Muscle layer of colon (tissue), 2 donors: ENCODE measurements at regions not wholly inside any gene's neighbourhood (a gene's known extent, or its start where the extent isn't known, plus 50 kb on each side); places are given as distances from the start of the nearest gene placed in this dataset.

Experiments used
- H3K27ac ChIP-seq: one replicate; pipeline ENCODE4 v1.7.0; 2013; ENCODE audit warnings: low read depth, mild to moderate bottlenecking, low read length, moderate library complexity
- H3K27me3 ChIP-seq, 2 donors: one replicate each; pipeline ENCODE4 v1.7.0; 2013; ENCODE audit warnings: low read length in 2 of 2, mild to moderate bottlenecking in 2 of 2; ENCODE audit not compliant: insufficient read depth in 2 of 2, control insufficient read depth in 1 of 2
- H3K36me3 ChIP-seq: one replicate; pipeline ENCODE4 v1.7.0; 2013; ENCODE audit warnings: mild to moderate bottlenecking, low read length; ENCODE audit not compliant: insufficient read depth
- H3K4me1 ChIP-seq: one replicate; pipeline ENCODE4 v1.7.0; 2013; ENCODE audit warnings: mild to moderate bottlenecking, low read length; ENCODE audit not compliant: insufficient read depth
- H3K4me3 ChIP-seq, 2 donors: one replicate each; pipeline ENCODE4 v1.7.0; 2013; ENCODE audit warnings: low read length in 2 of 2, low read depth in 1 of 2, mild to moderate bottlenecking in 1 of 2, moderate library complexity in 1 of 2
- H3K9ac ChIP-seq: one replicate; pipeline ENCODE4 v1.7.0; 2013; ENCODE audit warnings: low read length
- H3K9me3 ChIP-seq: one replicate; pipeline ENCODE4 v1.7.0; 2013; ENCODE audit warnings: mild to moderate bottlenecking, low read length
- donor health status: abdominal sarcoma.
- donor health status: Adenocarcinoma of cecum.

DNA sequence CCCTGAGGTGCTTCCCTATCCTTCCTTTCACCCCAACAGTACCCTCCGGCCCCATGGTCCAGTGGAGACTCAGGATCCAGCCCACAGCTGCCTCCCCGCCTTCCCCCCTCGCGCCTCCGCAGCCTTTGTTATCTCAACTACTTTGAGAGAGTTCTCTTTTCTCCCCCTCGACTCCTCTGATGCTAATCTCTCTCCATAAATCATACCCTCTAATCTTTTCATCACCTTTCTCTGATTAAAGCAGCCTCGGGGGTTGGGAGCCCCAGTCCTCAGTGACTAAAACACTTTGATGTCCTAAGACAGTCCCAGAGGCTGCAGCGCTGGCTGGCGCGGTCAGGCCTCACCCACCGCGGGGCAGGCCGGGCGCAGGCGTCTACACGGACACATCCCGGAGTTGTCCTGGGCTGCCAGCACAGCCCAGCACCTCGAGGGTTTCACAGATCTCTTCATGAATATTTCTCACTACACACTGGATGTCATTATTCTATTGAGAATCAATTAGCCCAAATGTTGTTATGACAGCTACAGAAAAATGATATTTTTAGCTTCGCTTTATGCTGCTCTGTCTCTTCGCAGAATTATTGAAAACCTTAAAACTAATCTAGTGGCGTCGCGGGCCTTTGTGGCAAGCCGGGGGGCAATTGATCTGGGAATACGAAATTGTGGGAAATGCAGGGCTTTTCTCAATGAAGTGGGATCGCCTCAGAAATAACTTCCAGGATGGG, 289.5 kb downstream of the RRAGC start:
- no peaks in the 10 kb centered on the region for H3K4me1 ChIP-seq
- H3K9me3 ChIP-seq: no peaks in the 10 kb centered on the region
- no peak overlapping the region for H3K27ac ChIP-seq
- no peak overlapping the region for H3K4me3 ChIP-seq
- no peak overlapping the region for H3K9ac ChIP-seq
- H3K27me3 ChIP-seq: peaks cover 0 to 5% of the 10 kb centered on the region in 2 donors
- no peaks in the 10 kb centered on the region for H3K36me3 ChIP-seq

GRCh38 chr1:38568061-38568857, 291.3 kb downstream of the RRAGC start:
- Histone ChIP-seq H3K4me3 (no peak overlapping the region), H3K4me1 (no peaks in the 10 kb centered on the region), H3K27me3 (peaks cover 0 to 5% of the 10 kb centered on the region in 2 donors), H3K36me3 (no peaks in the 10 kb centered on the region), H3K9me3 (no peaks in the 10 kb centered on the region), H3K9ac (no peak overlapping the region), H3K27ac (no peak overlapping the region)

- Histone ChIP-seq H3K9me3 (no peaks in the 10 kb centered on the region), H3K36me3 (no peaks in the 10 kb centered on the region), H3K4me1 (no peaks in the 10 kb centered on the region), H3K9ac (no peak overlapping the region), H3K27me3 (peaks cover 0 to 5% of the 10 kb centered on the region in 2 donors), H3K4me3 (no peak overlapping the region), H3K27ac (no peak overlapping the region)
Observed at GRCh38 chr1:38567401-38567800, 292.2 kb downstream of the RRAGC start.

GRCh38 chr1:38565020-38565491, 294.5 kb downstream of the RRAGC start:
- Histone ChIP-seq H3K9ac (no peak overlapping the region), H3K27ac (no peak overlapping the region), H3K4me1 (peaks cover 6% of the 10 kb centered on the region), H3K27me3 (peaks cover 0 to 14% of the 10 kb centered on the region in 2 donors), H3K9me3 (no peaks in the 10 kb centered on the region), H3K4me3 (no peak overlapping the region), H3K36me3 (no peaks in the 10 kb centered on the region)

DNA sequence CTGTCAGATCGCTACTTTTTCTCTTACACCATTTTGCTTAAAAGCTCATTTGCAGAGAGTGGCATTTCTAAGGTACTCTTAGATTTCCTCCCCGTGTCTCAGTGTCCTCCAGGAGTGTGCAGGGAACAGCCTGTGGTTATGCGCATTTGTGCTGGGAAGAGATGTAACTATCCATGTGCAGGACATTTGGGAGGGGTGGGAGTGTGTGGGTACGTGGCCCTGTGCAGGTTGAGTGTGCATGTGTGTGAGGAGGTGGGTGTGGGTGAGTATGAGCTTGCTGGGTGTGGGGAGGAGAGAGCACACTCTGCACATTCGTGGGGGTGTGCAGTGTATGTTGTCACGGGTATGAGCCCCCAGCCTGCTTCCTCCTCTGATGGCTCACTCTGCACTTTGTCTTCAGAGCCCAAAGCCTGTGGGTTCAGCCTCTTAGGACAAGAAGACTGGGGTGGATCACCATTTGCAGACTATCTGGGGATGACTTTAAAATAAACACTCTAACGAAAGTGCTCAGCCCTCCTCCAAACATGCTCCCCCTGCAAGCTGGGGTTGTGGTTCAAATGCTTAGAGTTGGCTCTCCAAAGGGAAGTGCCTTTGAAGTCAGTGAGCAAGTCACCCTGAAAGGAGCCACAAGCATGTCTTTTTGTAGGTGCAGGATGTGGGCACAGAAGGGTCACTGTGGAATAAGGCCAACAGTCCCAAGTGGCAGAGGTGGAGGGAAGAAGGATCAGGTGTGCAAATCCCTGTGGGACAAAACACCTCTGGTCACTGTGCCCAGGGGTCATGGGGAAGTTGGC, 295.4 kb downstream of the RRAGC start:
- H3K4me3 ChIP-seq: no peak overlapping the region
- H3K27ac ChIP-seq: no peak overlapping the region
- no peak overlapping the region for H3K9ac ChIP-seq
- H3K36me3 ChIP-seq: no peaks in the 10 kb centered on the region
- no peaks in the 10 kb centered on the region for H3K9me3 ChIP-seq
- H3K27me3 ChIP-seq: peaks cover 0 to 15% of the 10 kb centered on the region in 2 donors
- H3K4me1 ChIP-seq: peaks cover 9% of the 10 kb centered on the region

- H3K9me3 ChIP-seq: no peaks in the 10 kb centered on the region
- H3K9ac ChIP-seq: no peak overlapping the region
- no peak overlapping the region for H3K4me3 ChIP-seq
- H3K27me3 ChIP-seq: peaks cover 0 to 14% of the 10 kb centered on the region in 2 donors
- no peak overlapping the region for H3K27ac ChIP-seq
- peaks cover 9% of the 10 kb centered on the region for H3K4me1 ChIP-seq
- no peaks in the 10 kb centered on the region for H3K36me3 ChIP-seq
Observed at GRCh38 chr1:38561725-38562124, 297.8 kb downstream of the RRAGC start.

- no peaks in the 10 kb centered on the region for H3K36me3 ChIP-seq
- H3K9me3 ChIP-seq: no peaks in the 10 kb centered on the region
- no peak overlapping the region for H3K27ac ChIP-seq
- H3K4me1 ChIP-seq: peaks cover 9% of the 10 kb centered on the region
- H3K9ac ChIP-seq: no peak overlapping the region
- H3K27me3 ChIP-seq: peaks cover 0 to 14% of the 10 kb centered on the region in 2 donors
- no peak overlapping the region for H3K4me3 ChIP-seq
Observed at GRCh38 chr1:38561110-38561509, 298.5 kb downstream of the RRAGC start.

DNA sequence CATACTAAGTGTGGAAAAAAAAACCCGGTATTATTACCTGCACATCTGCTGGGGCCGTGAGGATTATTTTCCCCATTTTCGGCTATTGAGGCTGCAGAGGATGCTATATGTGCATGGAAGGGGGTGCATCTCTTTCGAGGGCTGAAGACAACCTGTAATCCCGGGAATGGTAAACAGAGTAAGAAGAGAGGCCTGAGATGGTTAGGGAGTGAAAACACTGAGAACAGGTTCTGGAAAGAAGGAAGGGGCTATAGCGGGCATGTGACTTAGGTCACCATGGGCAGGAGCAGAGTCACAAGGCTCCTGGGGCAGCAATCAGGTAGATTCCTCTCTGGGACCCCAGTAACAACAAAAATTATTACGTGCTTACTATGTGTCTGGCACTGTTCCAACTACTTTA, 299.1 kb downstream of the RRAGC start:
- no peaks in the 10 kb centered on the region for H3K36me3 ChIP-seq
- no peak overlapping the region for H3K27ac ChIP-seq
- peaks cover 9% of the 10 kb centered on the region for H3K4me1 ChIP-seq
- no peaks in the 10 kb centered on the region for H3K9me3 ChIP-seq
- H3K27me3 ChIP-seq: peaks cover 0 to 14% of the 10 kb centered on the region in 2 donors
- H3K4me3 ChIP-seq: no peak overlapping the region
- no peak overlapping the region for H3K9ac ChIP-seq

- H3K27ac ChIP-seq: no peak overlapping the region
- no peak overlapping the region for H3K9ac ChIP-seq
- H3K36me3 ChIP-seq: no peaks in the 10 kb centered on the region
- H3K9me3 ChIP-seq: no peaks in the 10 kb centered on the region
- peaks cover 0 to 14% of the 10 kb centered on the region in 2 donors for H3K27me3 ChIP-seq
- peaks cover 9% of the 10 kb centered on the region for H3K4me1 ChIP-seq
- no peak overlapping the region for H3K4me3 ChIP-seq
Observed at GRCh38 chr1:38559446-38560165, 300.0 kb downstream of the RRAGC start.

GRCh38 chr1:38558500-38559445, 300.8 kb downstream of the RRAGC start:
- no peak overlapping the region for H3K9ac ChIP-seq
- peaks cover 0 to 14% of the 10 kb centered on the region in 2 donors for H3K27me3 ChIP-seq
- H3K4me3 ChIP-seq: no peak overlapping the region
- no peak overlapping the region for H3K27ac ChIP-seq
- H3K9me3 ChIP-seq: no peaks in the 10 kb centered on the region
- H3K4me1 ChIP-seq: peaks cover 9% of the 10 kb centered on the region
- no peaks in the 10 kb centered on the region for H3K36me3 ChIP-seq
